Cardiac muscle cell (in vitro differentiated cells and primary cell): ENCODE measurements at regions not wholly inside any gene's neighbourhood (a gene's known extent, or its start where the extent isn't known, plus 50 kb on each side); places are given as distances from the start of the nearest gene placed in this dataset.
"Not testable (repeated sequence)": the region's sequence is repeated elsewhere in the genome, so short reads cannot be mapped to it uniquely, and the experiment has no call there.

Source experiments
- DNase-seq, 2 donors: peaks; one replicate each; pipeline versions ENCODE4 v3.0.0 to v3.0.0-alpha.2; 2010 to 2017; ENCODE audit warnings: low read depth in 1 of 2, low spot score in 1 of 2
- H3K27ac ChIP-seq: fragments of 200-600 bp; sonication (generic); 2 replicates; pipeline ENCODE4 v1.5.1; 2016
- H3K27me3 ChIP-seq: fragments of 200-600 bp; sonication (generic); 2 replicates; pipeline ENCODE4 v1.6.0; 2016; ENCODE audit warnings: control low read depth
- H3K36me3 ChIP-seq: fragments of 200-600 bp; sonication (generic); 2 replicates; pipeline ENCODE4 v1.5.1; 2016; ENCODE audit warnings: control low read depth
- H3K4me1 ChIP-seq: fragments of 200-600 bp; sonication (generic); 2 replicates; pipeline ENCODE4 v1.8.1; 2017; ENCODE audit warnings: low read depth, mild to moderate bottlenecking, mixed run types
- H3K4me3 ChIP-seq: fragments of 200-600 bp; sonication (generic); 2 replicates; pipeline ENCODE4 v1.5.1; 2016; ENCODE audit warnings: mild to moderate bottlenecking
- H3K9me3 ChIP-seq: fragments of 200-600 bp; sonication (generic); 2 replicates; pipeline ENCODE4 v1.5.1; 2017; ENCODE audit warnings: low read depth, mild to moderate bottlenecking, control low read depth
- CTCF ChIP-seq: IDR thresholded peaks from 2 replicates; pipeline ENCODE4 v1.5.1; 2012; ENCODE audit warnings: low read depth, mild to moderate bottlenecking, low read length

- no peak for TF ChIP-seq CTCF
- no peaks in the 10 kb centered on the region for H3K27me3 ChIP-seq
- no peaks in the 10 kb centered on the region for H3K9me3 ChIP-seq
- no peak overlapping the region for H3K27ac ChIP-seq
- no peak for DNase-seq
- H3K36me3 ChIP-seq = no peaks in the 10 kb centered on the region
- H3K4me1 ChIP-seq = no peaks in the 10 kb centered on the region
- H3K4me3 ChIP-seq = no peak overlapping the region
These were observed 73.1 kb downstream of the GASK1B start for GRCh38 chr4:158099686-158100085.

GRCh38 chr4:158098802-158099201, 74.0 kb downstream of the GASK1B start:
- no peaks in the 10 kb centered on the region for H3K4me1 ChIP-seq
- no peak for TF ChIP-seq CTCF
- no peak for DNase-seq
- H3K27me3 ChIP-seq = no peaks in the 10 kb centered on the region
- no peaks in the 10 kb centered on the region for H3K9me3 ChIP-seq
- no peak overlapping the region for H3K27ac ChIP-seq
- H3K4me3 ChIP-seq = no peak overlapping the region
- H3K36me3 ChIP-seq = no peaks in the 10 kb centered on the region

GRCh38 chr4:158094413-158095134, 78.3 kb downstream of the GASK1B start:
- no peak for TF ChIP-seq CTCF
- H3K27ac ChIP-seq = no peak overlapping the region
- H3K4me1 ChIP-seq = no peaks in the 10 kb centered on the region
- H3K4me3 ChIP-seq = no peak overlapping the region
- no peaks in the 10 kb centered on the region for H3K36me3 ChIP-seq
- DNase-seq = peak in 1 of 2 donors; percentile 45
- H3K9me3 ChIP-seq = no peaks in the 10 kb centered on the region
- no peaks in the 10 kb centered on the region for H3K27me3 ChIP-seq

GRCh38 chr4:158090323-158090722, 82.5 kb downstream of the GASK1B start:
- no peak overlapping the region for H3K4me3 ChIP-seq
- no peak overlapping the region for H3K27ac ChIP-seq
- H3K9me3 ChIP-seq = no peaks in the 10 kb centered on the region
- no peaks in the 10 kb centered on the region for H3K27me3 ChIP-seq
- H3K36me3 ChIP-seq = no peaks in the 10 kb centered on the region
- no peak for TF ChIP-seq CTCF
- H3K4me1 ChIP-seq = no peaks in the 10 kb centered on the region
- peak in 1 of 2 donors; percentile 56 for DNase-seq

GRCh38 chr4:158089897-158090296, 82.9 kb downstream of the GASK1B start:
- not testable (repeated sequence) for H3K27me3 ChIP-seq, H3K27ac ChIP-seq, H3K4me3 ChIP-seq, H3K9me3 ChIP-seq, H3K4me1 ChIP-seq, H3K36me3 ChIP-seq, DNase-seq

- H3K27ac ChIP-seq = no peak overlapping the region
- no peaks in the 10 kb centered on the region for H3K4me1 ChIP-seq
- no peaks in the 10 kb centered on the region for H3K27me3 ChIP-seq
- TF ChIP-seq CTCF = no peak
- no peak for DNase-seq
- no peak overlapping the region for H3K4me3 ChIP-seq
- H3K9me3 ChIP-seq = no peaks in the 10 kb centered on the region
- no peaks in the 10 kb centered on the region for H3K36me3 ChIP-seq
These were observed 92.5 kb downstream of the GASK1B start for GRCh38 chr4:158080354-158080753.
